CD8-positive, alpha-beta memory T cell (primary cell): ENCODE measurements at regions not wholly inside any gene's neighbourhood (a gene's known extent, or its start where the extent isn't known, plus 50 kb on each side); places are given as distances from the start of the nearest gene placed in this dataset.

Experiments
- CTCF ChIA-PET: fragments of 350-600 bp; sonication (Branson Sonifier 250); formaldehyde crosslinking; loops from one replicate; lab custom pipeline; 2021; ENCODE audit warnings: antibody characterized with exemption; lab: Charles Lee
- POLR2A ChIA-PET: fragments of 350-600 bp; sonication (Branson Sonifier 250); formaldehyde crosslinking; loops from one replicate; lab custom pipeline; 2021; ENCODE audit warnings: antibody characterized with exemption; lab: Charles Lee
- DNase-seq, 5 donors: peaks; one replicate each; pipeline versions ENCODE4 v3.0.0 to v3.0.0-alpha.2; 2020 to 2022; ENCODE audit warnings: mixed read lengths in 1 of 5
- H3K27ac ChIP-seq: one replicate; pipeline ENCODE4 v1.7.0; 2013; ENCODE audit warnings: low read depth, mild to moderate bottlenecking, low read length, moderate library complexity
- H3K27me3 ChIP-seq: 2 replicates; pipeline ENCODE4 v1.7.0; 2013; ENCODE audit warnings: low read length, mild to moderate bottlenecking; ENCODE audit not compliant: insufficient read depth, poor library complexity, severe bottlenecking
- H3K36me3 ChIP-seq: 2 replicates; pipeline ENCODE4 v1.7.0; 2013; ENCODE audit warnings: mild to moderate bottlenecking, low read length, moderate library complexity; ENCODE audit not compliant: insufficient read depth
- H3K4me1 ChIP-seq: 2 replicates; pipeline ENCODE4 v1.7.0; 2013; ENCODE audit warnings: mild to moderate bottlenecking, low read length, moderate library complexity; ENCODE audit not compliant: insufficient read depth
- H3K4me3 ChIP-seq: 2 replicates; pipeline ENCODE4 v1.7.0; 2013; ENCODE audit warnings: mild to moderate bottlenecking, low read length
- H3K9me3 ChIP-seq: 2 replicates; pipeline ENCODE4 v1.7.0; 2013; ENCODE audit warnings: mild to moderate bottlenecking, low read length
- H3K27ac Mint-ChIP-seq, 8 donors: one replicate each; pipeline ENCODE4 v1.8.0; 2020 to 2021; ENCODE audit warnings: mixed read lengths in 8 of 8, mild to moderate bottlenecking in 6 of 8, inconsistent platforms in 3 of 8, moderate library complexity in 3 of 8
- H3K27me3 Mint-ChIP-seq, 2 donors: one replicate each; pipeline ENCODE4 v1.8.0; 2020 to 2021; ENCODE audit warnings: mixed read lengths in 2 of 2, mild to moderate bottlenecking in 1 of 2, moderate library complexity in 1 of 2
- H3K36me3 Mint-ChIP-seq, 3 donors: one replicate each; pipeline ENCODE4 v1.8.0; 2020 to 2021; ENCODE audit warnings: mixed read lengths in 3 of 3, inconsistent platforms in 1 of 3, mild to moderate bottlenecking in 1 of 3
- H3K4me1 Mint-ChIP-seq, 3 donors: one replicate each; pipeline ENCODE4 v1.8.0; 2020 to 2021; ENCODE audit warnings: mixed read lengths in 3 of 3, inconsistent platforms in 1 of 3, mild to moderate bottlenecking in 1 of 3
- H3K4me3 Mint-ChIP-seq, 7 donors: one replicate each; pipeline ENCODE4 v1.8.0; 2020 to 2021; ENCODE audit warnings: mixed read lengths in 7 of 7, mild to moderate bottlenecking in 6 of 7, moderate library complexity in 4 of 7, inconsistent platforms in 2 of 7
- H3K9me3 Mint-ChIP-seq, 5 donors: one replicate each; pipeline ENCODE4 v1.8.0; 2020 to 2022; ENCODE audit warnings: mixed read lengths in 5 of 5, mild to moderate bottlenecking in 3 of 5, moderate library complexity in 2 of 5, inconsistent platforms in 1 of 5

- no peak overlapping the region for H3K27ac ChIP-seq
- no peak overlapping the region for H3K4me3 Mint-ChIP-seq
- no peaks in the 10 kb centered on the region for H3K4me1 ChIP-seq
- no peaks in the 10 kb centered on the region for H3K4me1 Mint-ChIP-seq
- H3K9me3 ChIP-seq = no peaks in the 10 kb centered on the region
- no peaks in the 10 kb centered on the region for H3K27me3 ChIP-seq
- ChIA-PET CTCF (no interaction called here), POLR2A (no interaction called here)
- DNase-seq = no peak
- no peaks in the 10 kb centered on the region for H3K36me3 ChIP-seq
- no peaks in the 10 kb centered on the region for H3K36me3 Mint-ChIP-seq
- no peak overlapping the region for H3K4me3 ChIP-seq
- H3K27ac Mint-ChIP-seq = no peak overlapping the region
- H3K9me3 Mint-ChIP-seq = peaks cover 0 to 4% (median 2%) of the 10 kb centered on the region in 5 donors
- peaks cover 0 to 5% of the 10 kb centered on the region in 2 donors for H3K27me3 Mint-ChIP-seq
Measured at GRCh38 chr12:23002381-23002780, 377.4 kb downstream of the ETNK1 start.

GRCh38 chr12:23004473-23005020 lies 379.6 kb downstream of the ETNK1 start:
- no peaks in the 10 kb centered on the region for H3K9me3 Mint-ChIP-seq
- H3K27me3 ChIP-seq = no peaks in the 10 kb centered on the region
- ChIA-PET CTCF (no interaction called here), POLR2A (no interaction called here)
- no peaks in the 10 kb centered on the region for H3K4me1 ChIP-seq
- H3K36me3 Mint-ChIP-seq = no peaks in the 10 kb centered on the region
- no peak overlapping the region for H3K27ac Mint-ChIP-seq
- H3K27me3 Mint-ChIP-seq = peaks cover 0 to 2% of the 10 kb centered on the region in 2 donors
- no peaks in the 10 kb centered on the region for H3K9me3 ChIP-seq
- H3K4me3 Mint-ChIP-seq = no peak overlapping the region
- no peaks in the 10 kb centered on the region for H3K36me3 ChIP-seq
- no peaks in the 10 kb centered on the region for H3K4me1 Mint-ChIP-seq
- no peak overlapping the region for H3K27ac ChIP-seq
- H3K4me3 ChIP-seq = no peak overlapping the region
- no peak for DNase-seq

- CTCF ChIA-PET = no interaction called here
- DNase-seq = no peak
- Histone ChIP-seq H3K4me3 (no peak overlapping the region), H3K27ac (no peak overlapping the region), H3K27me3 (no peaks in the 10 kb centered on the region), H3K9me3 (no peaks in the 10 kb centered on the region), H3K4me1 (no peaks in the 10 kb centered on the region), H3K36me3 (no peaks in the 10 kb centered on the region)
- POLR2A ChIA-PET = no interaction called here
- Mint-ChIP-seq H3K4me3 (no peak overlapping the region), H3K36me3 (no peaks in the 10 kb centered on the region), H3K27me3 (peaks cover 0 to 2% of the 10 kb centered on the region in 2 donors), H3K27ac (no peak overlapping the region), H3K4me1 (no peaks in the 10 kb centered on the region), H3K9me3 (no peaks in the 10 kb centered on the region)
Measured at GRCh38 chr12:23005387-23005786, 380.4 kb downstream of the ETNK1 start.

GRCh38 chr12:23006413-23006812 lies 381.4 kb downstream of the ETNK1 start:
- no peak overlapping the region for H3K4me3 Mint-ChIP-seq
- H3K9me3 ChIP-seq = no peaks in the 10 kb centered on the region
- H3K4me1 ChIP-seq = no peaks in the 10 kb centered on the region
- H3K27me3 ChIP-seq = no peaks in the 10 kb centered on the region
- no peak overlapping the region for H3K27ac ChIP-seq
- no peaks in the 10 kb centered on the region for H3K36me3 ChIP-seq
- no peak overlapping the region for H3K4me3 ChIP-seq
- H3K36me3 Mint-ChIP-seq = no peaks in the 10 kb centered on the region
- no peaks in the 10 kb centered on the region for H3K9me3 Mint-ChIP-seq
- H3K27ac Mint-ChIP-seq = no peak overlapping the region
- no peaks in the 10 kb centered on the region for H3K4me1 Mint-ChIP-seq
- DNase-seq = no peak
- peaks cover 0 to 2% of the 10 kb centered on the region in 2 donors for H3K27me3 Mint-ChIP-seq
- POLR2A ChIA-PET = no interaction called here
- CTCF ChIA-PET = no interaction called here

GRCh38 chr12:23008623-23009022 lies 383.7 kb downstream of the ETNK1 start:
- Mint-ChIP-seq H3K9me3 (peaks cover 0 to 3% (median 0%) of the 10 kb centered on the region in 5 donors), H3K27me3 (no peaks in the 10 kb centered on the region), H3K27ac (no peak overlapping the region), H3K4me1 (no peaks in the 10 kb centered on the region), H3K4me3 (no peak overlapping the region), H3K36me3 (no peaks in the 10 kb centered on the region)
- ChIA-PET POLR2A (no interaction called here), CTCF (no interaction called here)
- H3K4me3 ChIP-seq = no peak overlapping the region
- H3K27me3 ChIP-seq = no peaks in the 10 kb centered on the region
- H3K27ac ChIP-seq = no peak overlapping the region
- no peak for DNase-seq
- no peaks in the 10 kb centered on the region for H3K4me1 ChIP-seq
- H3K36me3 ChIP-seq = no peaks in the 10 kb centered on the region
- no peaks in the 10 kb centered on the region for H3K9me3 ChIP-seq

- POLR2A ChIA-PET = no interaction called here
Measured at GRCh38 chr12:23014749-23015148, 389.8 kb downstream of the ETNK1 start.

GRCh38 chr12:23025372-23026016 lies 400.5 kb downstream of the ETNK1 start:
- Mint-ChIP-seq H3K9me3 (peaks cover 0 to 8% (median 0%) of the 10 kb centered on the region in 5 donors), H3K27ac (no peak overlapping the region), H3K36me3 (no peaks in the 10 kb centered on the region), H3K4me3 (no peak overlapping the region), H3K27me3 (peaks cover 0 to 5% of the 10 kb centered on the region in 2 donors), H3K4me1 (no peaks in the 10 kb centered on the region)
- H3K4me1 ChIP-seq = no peaks in the 10 kb centered on the region
- ChIA-PET POLR2A (no interaction called here), CTCF (no interaction called here)
- no peaks in the 10 kb centered on the region for H3K27me3 ChIP-seq
- H3K36me3 ChIP-seq = no peaks in the 10 kb centered on the region
- H3K4me3 ChIP-seq = no peak overlapping the region
- no peak for DNase-seq
- H3K9me3 ChIP-seq = no peaks in the 10 kb centered on the region
- no peak overlapping the region for H3K27ac ChIP-seq

More at GRCh38 chr12:23014749-23015148, 389.8 kb downstream of the ETNK1 start:
- H3K27me3 Mint-ChIP-seq = no peaks in the 10 kb centered on the region
- H3K27ac Mint-ChIP-seq = no peak overlapping the region
- DNase-seq = no peak
- no peak overlapping the region for H3K4me3 Mint-ChIP-seq
- Histone ChIP-seq H3K4me3 (no peak overlapping the region), H3K27ac (no peak overlapping the region), H3K27me3 (no peaks in the 10 kb centered on the region), H3K4me1 (no peaks in the 10 kb centered on the region), H3K36me3 (no peaks in the 10 kb centered on the region), H3K9me3 (no peaks in the 10 kb centered on the region)
- no peaks in the 10 kb centered on the region for H3K36me3 Mint-ChIP-seq
- CTCF ChIA-PET = no interaction called here
- H3K9me3 Mint-ChIP-seq = peaks cover 0 to 4% (median 0%) of the 10 kb centered on the region in 5 donors
- H3K4me1 Mint-ChIP-seq = no peaks in the 10 kb centered on the region

- CTCF ChIA-PET = no interaction called here
- no peak for DNase-seq
- H3K27ac ChIP-seq = no peak overlapping the region
- H3K4me1 Mint-ChIP-seq = no peaks in the 10 kb centered on the region
- no peaks in the 10 kb centered on the region for H3K36me3 Mint-ChIP-seq
- H3K27ac Mint-ChIP-seq = peak overlapping the region in 1 of 8 donors; percentile 71
- no peaks in the 10 kb centered on the region for H3K9me3 ChIP-seq
- H3K27me3 Mint-ChIP-seq = peaks cover 0 to 3% of the 10 kb centered on the region in 2 donors
- H3K27me3 ChIP-seq = no peaks in the 10 kb centered on the region
- H3K4me3 ChIP-seq = no peak overlapping the region
- H3K36me3 ChIP-seq = no peaks in the 10 kb centered on the region
- H3K4me1 ChIP-seq = no peaks in the 10 kb centered on the region
- POLR2A ChIA-PET = no interaction called here
- H3K9me3 Mint-ChIP-seq = peaks cover 0 to 6% (median 0%) of the 10 kb centered on the region in 5 donors
- no peak overlapping the region for H3K4me3 Mint-ChIP-seq
Measured at GRCh38 chr12:23028158-23028802, 403.3 kb downstream of the ETNK1 start.
